ENCODE measurements at regions not wholly inside any gene's neighbourhood (a gene's known extent, or its start where the extent isn't known, plus 50 kb on each side); places are given as distances from the start of the nearest gene placed in this dataset.

GRCh38 chr18:51649796-51650195 lies 452.3 kb upstream of the MEX3C start:
- Histone ChIP-seq H3K27ac (no peak overlapping the region), H3K9ac (no peak overlapping the region)

GRCh38 chr18:51651761-51652160 lies 454.3 kb upstream of the MEX3C start:
- H3K27me3 Mint-ChIP-seq (ENCODE audit: insufficient read depth, low read depth), result peaks cover 3% of the 10 kb centered on the region
- Histone ChIP-seq H3K27ac (no peak overlapping the region), H3K4me2 (no peak overlapping the region), H3K36me3 (no peaks in the 10 kb centered on the region), H3K9me3 (ENCODE audit: low read depth) (no peaks in the 10 kb centered on the region), H3K79me2 (ENCODE audit: low read depth) (no peaks in the 10 kb centered on the region), H2AFZ (replicated peaks) (no peak overlapping the region), H3K4me1 (peaks cover 13% of the 10 kb centered on the region), H3F3A (ENCODE audit: low read depth) (peaks cover 13% of the 10 kb centered on the region), H3K4me3 (no peak overlapping the region), H4K20me1 (ENCODE audit: low read depth) (peaks cover 10% of the 10 kb centered on the region), H3K27me3 (no peaks in the 10 kb centered on the region), H3K9ac (no peak overlapping the region)
- H3K4me1 Mint-ChIP-seq, result peaks cover 31% of the 10 kb centered on the region
- no peaks in the 10 kb centered on the region for H3K9me3 Mint-ChIP-seq
- no peak overlapping the region for H3K27ac Mint-ChIP-seq
- H3K36me3 Mint-ChIP-seq, result no peaks in the 10 kb centered on the region
- TF ChIP-seq EZH2phosphoT487 (IDR thresholded peaks at IDR 0.05) (no peak), CTCF (IDR thresholded peaks at IDR 0.05) (no peak)
- DNase-seq (ENCODE audit: low spot score), result no peak
- H3K4me3 Mint-ChIP-seq, result peak overlapping the region; percentile 4

More at GRCh38 chr18:51649796-51650195, 452.3 kb upstream of the MEX3C start:
- H3K36me3 ChIP-seq, result no peaks in the 10 kb centered on the region
- no peak for DNase-seq (ENCODE audit: low spot score)
- H3K27ac Mint-ChIP-seq, result no peak overlapping the region
- H3K36me3 Mint-ChIP-seq, result no peaks in the 10 kb centered on the region
- H3K4me1 Mint-ChIP-seq, result peaks cover 12% of the 10 kb centered on the region
- no peaks in the 10 kb centered on the region for H3K27me3 ChIP-seq
- H3K9me3 ChIP-seq (ENCODE audit: low read depth), result no peaks in the 10 kb centered on the region
- no peaks in the 10 kb centered on the region for H3K9me3 Mint-ChIP-seq
- peaks cover 6% of the 10 kb centered on the region for H3F3A ChIP-seq (ENCODE audit: low read depth)
- H3K79me2 ChIP-seq (ENCODE audit: low read depth), result no peaks in the 10 kb centered on the region
- no peak overlapping the region for H2AFZ ChIP-seq (replicated peaks)
- no peak for TF ChIP-seq EZH2phosphoT487 (IDR thresholded peaks at IDR 0.05)
- TF ChIP-seq EZH2 (IDR thresholded peaks at IDR 0.05), result no peak
- TF ChIP-seq CTCF (IDR thresholded peaks at IDR 0.05), result no peak
- H3K4me3 ChIP-seq, result no peak overlapping the region
- H4K20me1 ChIP-seq (ENCODE audit: low read depth), result peaks cover 6% of the 10 kb centered on the region
- no peaks in the 10 kb centered on the region for H3K27me3 Mint-ChIP-seq (ENCODE audit: insufficient read depth, low read depth)
- H3K4me1 ChIP-seq, result peaks cover 7% of the 10 kb centered on the region
- H3K4me3 Mint-ChIP-seq, result no peak overlapping the region
- no peak overlapping the region for H3K4me2 ChIP-seq

- H3K9ac ChIP-seq, result no peak overlapping the region
- Mint-ChIP-seq H3K9me3 (no peaks in the 10 kb centered on the region), H3K27me3 (ENCODE audit: insufficient read depth, low read depth) (peaks cover 3% of the 10 kb centered on the region), H3K4me1 (peaks cover 39% of the 10 kb centered on the region), H3K27ac (no peak overlapping the region), H3K4me3 (no peak overlapping the region), H3K36me3 (no peaks in the 10 kb centered on the region)
- H3K4me1 ChIP-seq, result peaks cover 16% of the 10 kb centered on the region
- TF ChIP-seq EZH2phosphoT487 (IDR thresholded peaks at IDR 0.05) (no peak), CTCF (IDR thresholded peaks at IDR 0.05) (no peak), EZH2 (IDR thresholded peaks at IDR 0.05) (no peak)
- no peak overlapping the region for H3K4me2 ChIP-seq
- no peak overlapping the region for H2AFZ ChIP-seq (replicated peaks)
- no peak overlapping the region for H3K4me3 ChIP-seq
- no peaks in the 10 kb centered on the region for H3K27me3 ChIP-seq
- H3K27ac ChIP-seq, result no peak overlapping the region
- peaks cover 10% of the 10 kb centered on the region for H4K20me1 ChIP-seq (ENCODE audit: low read depth)
- H3K79me2 ChIP-seq (ENCODE audit: low read depth), result no peaks in the 10 kb centered on the region
- no peaks in the 10 kb centered on the region for H3K9me3 ChIP-seq (ENCODE audit: low read depth)
- DNase-seq (ENCODE audit: low spot score), result no peak
- peaks cover 15% of the 10 kb centered on the region for H3F3A ChIP-seq (ENCODE audit: low read depth)
- H3K36me3 ChIP-seq, result no peaks in the 10 kb centered on the region
Observed at GRCh38 chr18:51653507-51654213, 456.2 kb upstream of the MEX3C start.

Data from neural progenitor cell (in vitro differentiated cells).